ENCODE measurements at regions not wholly inside any gene's neighbourhood (a gene's known extent, or its start where the extent isn't known, plus 50 kb on each side); places are given as distances from the start of the nearest gene placed in this dataset.
"Not testable (repeated sequence)": the region's sequence is repeated elsewhere in the genome, so short reads cannot be mapped to it uniquely, and the experiment has no call there.

DNA sequence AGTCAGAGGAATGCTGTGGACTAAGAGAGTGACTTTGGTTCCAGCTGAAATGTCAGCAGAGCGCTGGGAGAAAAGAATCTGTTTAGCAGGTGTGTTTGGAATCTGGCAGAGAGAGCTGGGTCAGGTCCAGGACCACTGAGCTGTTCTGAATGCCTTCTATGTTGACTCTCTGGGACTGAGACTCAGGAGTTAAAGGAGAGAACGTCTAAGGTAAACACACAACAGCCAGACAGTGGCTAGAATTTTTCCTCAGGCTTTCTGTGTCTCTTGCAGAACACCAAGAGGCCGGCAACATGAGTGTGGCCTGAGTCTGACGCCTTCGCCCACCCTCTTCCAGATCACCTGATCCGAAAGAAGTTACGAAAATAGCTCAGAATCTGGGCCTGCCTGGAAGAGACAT is 107.2 kb upstream of the ZNF462 start:
- ATAC-seq (no peak), DNase-seq (ENCODE audit: low spot score) (no peak)
- H3K4me3 Mint-ChIP-seq, result no peak overlapping the region
- H3K4me1 Mint-ChIP-seq (ENCODE audit: low read depth in 2 of 2), result peaks cover 0 to 7% of the 10 kb centered on the region in 2 donors
- no peaks in the 10 kb centered on the region for H3K27me3 Mint-ChIP-seq
- H3K27ac Mint-ChIP-seq, result no peak overlapping the region
- peaks cover 4% of the 10 kb centered on the region for H3K9me3 Mint-ChIP-seq
- no peaks in the 10 kb centered on the region for H3K36me3 Mint-ChIP-seq

DNA sequence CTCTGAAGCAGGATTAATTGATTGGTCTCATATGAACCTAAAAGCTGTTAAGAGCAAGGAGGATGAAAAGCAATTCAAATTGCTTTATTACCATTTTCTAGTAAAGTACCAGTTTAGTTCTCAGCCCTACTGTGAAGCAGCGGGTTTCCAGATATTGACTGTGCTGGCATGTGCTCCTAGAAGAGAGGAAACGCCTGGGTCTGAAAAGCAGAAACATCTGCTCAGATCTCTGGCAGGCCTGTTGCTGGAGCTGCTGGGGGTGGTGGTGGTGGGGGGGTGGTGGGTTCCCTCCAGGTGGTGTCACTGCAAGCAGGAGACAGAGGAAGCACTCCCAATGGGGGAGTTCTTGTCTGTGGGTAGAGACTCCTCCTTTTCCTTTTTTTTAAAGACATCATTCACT is 105.5 kb upstream of the ZNF462 start:
- ATAC-seq (no peak), DNase-seq (ENCODE audit: low spot score) (no peak)
- H3K27ac Mint-ChIP-seq, result no peak overlapping the region
- H3K9me3 Mint-ChIP-seq, result peaks cover 4% of the 10 kb centered on the region
- peaks cover 0 to 7% of the 10 kb centered on the region in 2 donors for H3K4me1 Mint-ChIP-seq (ENCODE audit: low read depth in 2 of 2)
- H3K4me3 Mint-ChIP-seq, result no peak overlapping the region
- H3K36me3 Mint-ChIP-seq, result no peaks in the 10 kb centered on the region
- peaks cover 0 to 3% of the 10 kb centered on the region in 2 donors for H3K27me3 Mint-ChIP-seq

DNA sequence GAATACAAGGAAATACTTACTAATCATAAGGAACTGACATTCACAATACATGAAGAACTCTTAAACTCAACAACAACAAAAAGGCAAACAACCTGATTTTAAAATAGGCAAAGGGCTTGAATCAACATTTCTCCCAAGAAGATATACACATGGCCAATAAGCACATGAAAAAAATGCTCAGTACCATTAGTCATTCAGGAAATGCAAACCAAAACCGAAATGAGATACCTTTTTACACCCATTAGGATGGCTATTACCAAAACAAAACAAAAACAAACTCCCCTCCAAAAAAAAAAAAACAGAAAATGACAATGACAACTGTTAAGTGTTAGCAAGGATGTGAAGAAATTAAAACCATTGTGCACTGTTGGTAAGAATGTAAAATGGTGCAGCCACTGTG is 104.1 kb upstream of the ZNF462 start:
- no peaks in the 10 kb centered on the region for H3K4me1 Mint-ChIP-seq (ENCODE audit: low read depth in 2 of 2)

DNA sequence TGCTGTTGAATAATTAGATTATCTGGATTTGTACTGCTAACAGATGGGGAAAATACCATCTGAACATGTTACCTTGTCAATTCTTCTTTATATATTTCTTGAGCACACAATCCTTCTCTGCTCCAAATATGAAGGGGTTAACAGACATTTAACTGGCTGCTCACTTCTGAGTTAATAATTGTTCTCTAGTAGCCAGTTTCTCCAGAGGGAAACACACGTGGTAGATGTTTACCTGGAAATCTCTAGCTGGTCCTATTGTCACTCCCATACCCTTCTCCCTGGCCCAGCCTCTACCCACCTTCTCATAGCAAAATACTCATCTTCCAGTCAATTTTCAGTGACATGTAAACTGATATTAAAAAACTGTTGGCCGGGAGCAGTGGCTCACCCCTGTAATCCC is 101.5 kb upstream of the ZNF462 start:
- Mint-ChIP-seq H3K4me3 (no peak overlapping the region), H3K4me1 (ENCODE audit: low read depth in 2 of 2) (no peaks in the 10 kb centered on the region), H3K27ac (no peak overlapping the region), H3K9me3 (no peaks in the 10 kb centered on the region), H3K36me3 (no peaks in the 10 kb centered on the region), H3K27me3 (peaks cover 0 to 3% of the 10 kb centered on the region in 2 donors)
- ATAC-seq (no peak), DNase-seq (ENCODE audit: low spot score) (no peak)

More for the DNA sequence above, 104.1 kb upstream of the ZNF462 start:
- no peaks in the 10 kb centered on the region for H3K9me3 Mint-ChIP-seq
- peaks cover 0 to 3% of the 10 kb centered on the region in 2 donors for H3K27me3 Mint-ChIP-seq
- no peak overlapping the region for H3K27ac Mint-ChIP-seq
- no peak overlapping the region for H3K4me3 Mint-ChIP-seq
- no peak for DNase-seq (ENCODE audit: low spot score)
- ATAC-seq, result no peak
- H3K36me3 Mint-ChIP-seq, result no peaks in the 10 kb centered on the region

DNA sequence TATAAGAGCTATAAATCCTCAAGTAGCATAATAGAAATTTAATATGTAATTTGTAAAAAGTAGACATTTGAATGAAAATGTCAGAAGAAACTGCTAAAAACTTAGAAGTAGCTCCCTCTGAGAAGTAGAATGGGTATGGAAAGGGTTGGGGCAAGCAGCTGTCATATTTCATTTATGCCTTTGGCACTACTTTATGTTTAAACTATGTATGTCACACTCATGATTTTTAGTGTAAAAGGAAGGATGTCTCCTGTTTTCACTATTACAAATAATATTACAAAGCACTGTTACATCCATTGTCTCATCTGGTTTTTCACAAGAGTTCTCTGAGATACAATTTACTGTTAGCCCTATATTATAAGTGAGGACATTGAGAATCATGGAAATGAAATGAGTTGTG is 96.3 kb upstream of the ZNF462 start:
- Mint-ChIP-seq H3K4me1 (ENCODE audit: low read depth in 2 of 2) (no peaks in the 10 kb centered on the region), H3K27ac (no peak overlapping the region), H3K27me3 (peaks cover 0 to 1% of the 10 kb centered on the region in 2 donors), H3K4me3 (no peak overlapping the region), H3K9me3 (no peaks in the 10 kb centered on the region), H3K36me3 (no peaks in the 10 kb centered on the region)
- ATAC-seq (no peak), DNase-seq (ENCODE audit: low spot score) (no peak)

DNA sequence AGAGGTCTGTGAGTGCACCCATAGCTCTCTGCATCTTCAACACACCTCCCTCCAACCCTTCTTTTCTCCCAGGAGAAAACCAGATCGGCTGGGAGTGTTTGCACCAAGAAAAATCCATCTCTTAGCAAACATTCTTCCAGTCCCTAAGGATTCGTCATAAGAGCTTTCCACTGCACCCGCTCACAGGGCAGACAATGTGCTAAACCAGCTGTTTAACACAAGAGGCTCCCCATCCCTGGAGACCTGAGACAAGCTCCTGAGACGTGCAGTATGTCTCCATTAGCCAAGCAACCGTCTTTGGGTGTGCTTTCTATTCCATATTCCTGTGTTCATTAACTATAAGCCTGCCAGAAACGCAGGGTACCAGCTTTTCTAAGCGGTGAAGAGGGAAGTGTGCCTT is 93.6 kb upstream of the ZNF462 start:
- H3K9me3 Mint-ChIP-seq, result no peaks in the 10 kb centered on the region
- no peaks in the 10 kb centered on the region for H3K4me1 Mint-ChIP-seq (ENCODE audit: low read depth in 2 of 2)
- H3K27ac Mint-ChIP-seq, result no peak overlapping the region
- H3K27me3 Mint-ChIP-seq, result peaks cover 0 to under 1% of the 10 kb centered on the region in 2 donors
- ATAC-seq, result no peak
- H3K36me3 Mint-ChIP-seq, result no peaks in the 10 kb centered on the region
- H3K4me3 Mint-ChIP-seq, result no peak overlapping the region
- no peak for DNase-seq (ENCODE audit: low spot score)

DNA sequence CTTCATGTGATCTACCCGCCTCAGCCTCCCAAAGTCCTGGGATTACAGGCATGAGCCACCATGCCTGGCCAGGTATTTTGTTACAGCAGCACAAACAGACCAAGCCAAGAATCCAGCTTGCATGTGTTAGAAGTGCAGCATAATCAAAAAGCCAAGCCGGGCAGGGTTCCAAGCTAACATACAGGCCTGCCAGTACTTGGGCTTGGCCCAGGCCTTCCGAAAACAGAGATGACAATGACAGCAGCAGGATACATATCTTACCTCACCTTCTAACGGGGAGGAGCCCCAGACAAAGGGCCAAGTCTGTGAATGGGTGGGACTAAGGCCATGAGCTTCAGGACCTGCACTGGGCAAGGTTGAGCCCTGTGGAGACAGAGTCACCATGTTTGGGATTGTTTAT is 91.4 kb upstream of the ZNF462 start:
- no peaks in the 10 kb centered on the region for H3K9me3 Mint-ChIP-seq
- H3K4me3 Mint-ChIP-seq, result no peak overlapping the region
- H3K27me3 Mint-ChIP-seq, result peaks cover 0 to 3% of the 10 kb centered on the region in 2 donors
- H3K27ac Mint-ChIP-seq, result no peak overlapping the region
- no peak for DNase-seq (ENCODE audit: low spot score)
- ATAC-seq, result peak in 1 of 2 donors; percentile 29
- no peaks in the 10 kb centered on the region for H3K4me1 Mint-ChIP-seq (ENCODE audit: low read depth in 2 of 2)
- H3K36me3 Mint-ChIP-seq, result no peaks in the 10 kb centered on the region

DNA sequence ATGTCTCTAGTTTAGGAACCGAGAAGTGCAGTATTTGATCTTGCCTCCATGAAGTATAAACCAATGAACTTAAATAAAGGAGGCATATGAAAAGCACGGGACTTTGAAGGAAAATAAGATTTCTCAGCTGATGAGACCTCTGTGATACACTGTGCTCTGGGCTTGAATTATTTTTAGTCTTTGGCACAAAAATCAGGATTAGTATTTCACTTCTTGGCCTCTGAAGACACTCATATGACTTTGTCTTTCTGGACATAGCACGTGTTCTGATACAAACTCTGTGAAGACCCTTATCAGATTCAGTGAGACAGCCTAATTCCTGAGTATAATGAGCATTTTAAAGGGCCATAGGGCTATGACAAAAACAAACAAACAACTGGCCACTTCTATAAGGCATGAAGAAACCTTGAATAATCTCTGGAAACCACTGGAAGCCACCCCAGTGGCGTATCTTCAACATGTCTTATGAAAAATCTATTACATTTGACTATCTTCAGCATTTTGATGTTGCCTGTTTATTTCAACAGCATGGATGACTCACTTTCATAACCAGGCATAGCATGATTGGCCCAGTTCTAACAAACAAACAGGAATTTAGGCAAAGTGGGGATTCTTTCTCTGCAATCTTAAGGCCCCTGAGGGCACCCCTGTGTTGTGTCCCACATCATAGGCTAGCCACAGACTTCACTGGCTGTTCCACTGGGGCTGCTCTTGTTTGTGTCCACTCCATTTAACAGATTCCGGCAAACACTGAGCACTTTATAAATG is 90.3 kb upstream of the ZNF462 start:
- no peaks in the 10 kb centered on the region for H3K9me3 Mint-ChIP-seq
- no peak overlapping the region for H3K27ac Mint-ChIP-seq
- ATAC-seq (no peak), DNase-seq (ENCODE audit: low spot score) (no peak)
- H3K27me3 Mint-ChIP-seq, result peaks cover 0 to 3% of the 10 kb centered on the region in 2 donors
- H3K4me1 Mint-ChIP-seq (ENCODE audit: low read depth in 2 of 2), result no peaks in the 10 kb centered on the region
- H3K4me3 Mint-ChIP-seq, result no peak overlapping the region
- no peaks in the 10 kb centered on the region for H3K36me3 Mint-ChIP-seq

DNA sequence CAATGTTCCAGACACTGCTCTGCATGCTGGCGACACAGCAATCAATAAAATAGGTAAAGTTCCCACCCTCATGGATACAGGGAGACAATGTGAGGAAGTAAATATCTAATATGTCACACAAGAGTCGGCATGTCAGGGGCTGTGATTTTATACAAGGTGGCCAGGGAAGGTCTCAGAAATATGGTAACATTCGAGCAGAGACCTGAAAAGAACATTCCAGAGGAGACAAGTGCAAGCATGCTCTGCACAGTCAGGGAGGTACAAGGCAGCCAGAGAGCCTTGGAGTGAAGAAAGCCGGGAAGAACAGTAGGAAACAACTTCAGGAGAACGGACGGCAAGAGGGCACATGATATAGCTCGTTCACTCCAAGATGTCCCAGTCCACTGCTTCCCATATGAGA is 89.2 kb upstream of the ZNF462 start:
- ATAC-seq (no peak), DNase-seq (ENCODE audit: low spot score) (no peak)
- Mint-ChIP-seq H3K27ac (no peak overlapping the region), H3K4me1 (ENCODE audit: low read depth in 2 of 2) (no peaks in the 10 kb centered on the region), H3K9me3 (no peaks in the 10 kb centered on the region), H3K27me3 (peaks cover 0 to 3% of the 10 kb centered on the region in 2 donors), H3K36me3 (no peaks in the 10 kb centered on the region), H3K4me3 (no peak overlapping the region)

DNA sequence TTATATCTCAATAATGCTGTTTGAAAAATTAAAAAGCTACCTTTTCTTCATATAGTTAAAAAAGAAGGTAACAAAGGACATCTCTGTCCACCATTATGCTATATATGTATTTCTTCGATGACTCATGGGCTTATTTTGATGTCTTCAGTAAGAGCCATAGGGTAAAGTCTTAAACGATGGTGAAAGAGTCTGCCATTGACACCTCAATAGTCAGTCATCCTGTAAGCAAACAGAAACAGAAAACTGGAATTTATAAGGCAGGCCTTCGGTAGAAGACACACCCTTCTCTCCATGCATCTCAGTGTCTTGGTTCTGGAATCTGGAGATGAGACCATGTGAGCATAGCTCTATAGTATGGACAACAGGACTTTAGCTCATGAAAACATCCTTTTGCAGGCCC is 87.0 kb upstream of the ZNF462 start:
- Mint-ChIP-seq H3K27ac (no peak overlapping the region), H3K4me3 (no peak overlapping the region), H3K9me3 (no peaks in the 10 kb centered on the region), H3K4me1 (ENCODE audit: low read depth in 2 of 2) (no peaks in the 10 kb centered on the region), H3K27me3 (peaks cover 0 to 3% of the 10 kb centered on the region in 2 donors), H3K36me3 (no peaks in the 10 kb centered on the region)
- ATAC-seq, result no peak
- DNase-seq (ENCODE audit: low spot score), result no peak

DNA sequence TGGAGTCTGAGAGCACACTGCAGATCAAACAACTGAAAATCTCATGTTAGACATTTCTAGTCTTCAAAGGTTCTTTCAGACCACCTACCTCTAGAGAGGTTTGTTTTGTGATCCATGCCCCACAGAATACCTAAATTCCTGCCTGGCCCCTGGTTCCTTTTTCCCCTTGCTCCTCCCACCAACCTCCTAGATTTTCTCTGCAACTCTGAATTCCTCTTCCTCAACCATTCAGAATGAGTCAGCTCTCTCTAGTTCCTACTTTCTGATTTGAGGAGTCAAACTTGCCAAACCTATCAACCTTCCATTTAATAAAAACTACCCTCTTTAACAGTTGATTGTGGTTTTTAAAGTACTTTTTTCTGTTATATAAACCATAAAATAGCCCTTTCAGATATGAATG is 83.2 kb upstream of the ZNF462 start:
- no peaks in the 10 kb centered on the region for H3K9me3 Mint-ChIP-seq
- no peaks in the 10 kb centered on the region for H3K27me3 Mint-ChIP-seq
- no peaks in the 10 kb centered on the region for H3K4me1 Mint-ChIP-seq (ENCODE audit: low read depth in 2 of 2)
- no peak for DNase-seq (ENCODE audit: low spot score)
- H3K4me3 Mint-ChIP-seq, result no peak overlapping the region
- H3K36me3 Mint-ChIP-seq, result no peaks in the 10 kb centered on the region
- ATAC-seq, result no peak
- no peak overlapping the region for H3K27ac Mint-ChIP-seq

DNA sequence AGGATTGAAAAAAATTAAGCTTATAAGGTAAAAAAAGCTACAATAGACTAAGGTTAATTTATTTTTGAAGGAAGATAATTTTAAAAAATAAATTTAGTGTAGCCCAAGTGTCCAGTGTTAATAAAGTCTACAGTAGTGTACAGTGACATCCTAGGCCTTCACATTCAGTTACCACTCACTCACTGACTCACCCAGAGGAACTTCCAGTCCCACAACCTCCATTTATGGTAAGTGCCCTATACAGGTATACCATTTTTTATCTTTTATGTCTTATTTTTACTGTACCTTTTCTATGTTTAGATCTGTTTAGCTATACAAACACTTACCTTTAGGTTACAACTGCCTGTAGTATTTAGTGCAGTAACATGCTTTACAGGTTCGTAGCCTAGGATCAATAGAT is 79.8 kb upstream of the ZNF462 start:
- H3K27ac Mint-ChIP-seq, result no peak overlapping the region

DNA sequence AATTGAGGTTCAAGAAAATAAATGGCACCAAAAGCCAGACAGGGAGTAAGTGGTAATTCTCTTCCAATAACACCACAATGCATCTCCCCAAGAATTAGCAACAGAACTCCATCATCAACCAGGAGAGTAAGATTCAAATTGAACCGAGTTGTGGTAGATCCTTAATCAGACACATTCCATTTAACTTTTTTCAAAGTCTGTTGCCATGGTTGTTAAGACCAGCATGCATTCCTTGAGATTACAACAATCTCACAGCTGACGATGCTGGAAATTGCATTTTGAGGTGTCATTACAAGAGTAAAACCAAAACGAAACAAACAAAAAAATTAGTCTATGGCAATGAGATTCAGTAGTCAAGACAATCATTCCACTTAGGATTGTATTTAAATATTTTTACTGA is 78.9 kb upstream of the ZNF462 start:
- DNase-seq (ENCODE audit: low spot score) (no peak), ATAC-seq (no peak)
- H3K4me3 Mint-ChIP-seq, result no peak overlapping the region
- no peaks in the 10 kb centered on the region for H3K27me3 Mint-ChIP-seq
- H3K27ac Mint-ChIP-seq, result no peak overlapping the region
- H3K9me3 Mint-ChIP-seq, result no peaks in the 10 kb centered on the region
- no peaks in the 10 kb centered on the region for H3K4me1 Mint-ChIP-seq (ENCODE audit: low read depth in 2 of 2)
- H3K36me3 Mint-ChIP-seq, result no peaks in the 10 kb centered on the region

More for the DNA sequence above, 79.8 kb upstream of the ZNF462 start:
- H3K4me3 Mint-ChIP-seq, result no peak overlapping the region
- no peaks in the 10 kb centered on the region for H3K9me3 Mint-ChIP-seq
- DNase-seq (ENCODE audit: low spot score) (no peak), ATAC-seq (no peak)
- no peaks in the 10 kb centered on the region for H3K4me1 Mint-ChIP-seq (ENCODE audit: low read depth in 2 of 2)
- no peaks in the 10 kb centered on the region for H3K27me3 Mint-ChIP-seq
- H3K36me3 Mint-ChIP-seq, result no peaks in the 10 kb centered on the region

DNA sequence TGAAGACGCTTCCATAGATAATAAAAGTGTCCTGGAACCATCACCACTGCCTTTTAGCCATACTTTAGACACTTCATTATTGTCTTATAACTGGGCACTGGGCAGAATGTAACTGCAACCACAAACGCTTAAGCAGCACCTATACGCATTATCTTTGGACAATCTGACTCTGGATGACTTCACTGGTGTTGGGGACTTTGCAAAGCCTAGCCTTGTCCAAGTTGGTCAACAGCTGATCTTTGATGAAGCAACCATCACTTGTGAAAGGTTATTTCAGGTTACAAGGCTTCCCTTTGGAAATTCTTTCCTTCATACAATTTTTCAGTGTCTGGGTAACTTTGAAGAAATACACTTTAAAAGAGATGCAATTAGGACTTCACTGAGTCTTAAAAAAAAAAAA is 77.8 kb upstream of the ZNF462 start:
- DNase-seq (ENCODE audit: low spot score), result no peak
- peaks cover 0 to 3% of the 10 kb centered on the region in 2 donors for H3K27me3 Mint-ChIP-seq
- H3K4me1 Mint-ChIP-seq (ENCODE audit: low read depth in 2 of 2), result no peaks in the 10 kb centered on the region
- ATAC-seq, result no peak
- H3K4me3 Mint-ChIP-seq, result no peak overlapping the region
- H3K9me3 Mint-ChIP-seq, result peaks cover 3% of the 10 kb centered on the region
- H3K36me3 Mint-ChIP-seq, result no peaks in the 10 kb centered on the region
- H3K27ac Mint-ChIP-seq, result no peak overlapping the region

DNA sequence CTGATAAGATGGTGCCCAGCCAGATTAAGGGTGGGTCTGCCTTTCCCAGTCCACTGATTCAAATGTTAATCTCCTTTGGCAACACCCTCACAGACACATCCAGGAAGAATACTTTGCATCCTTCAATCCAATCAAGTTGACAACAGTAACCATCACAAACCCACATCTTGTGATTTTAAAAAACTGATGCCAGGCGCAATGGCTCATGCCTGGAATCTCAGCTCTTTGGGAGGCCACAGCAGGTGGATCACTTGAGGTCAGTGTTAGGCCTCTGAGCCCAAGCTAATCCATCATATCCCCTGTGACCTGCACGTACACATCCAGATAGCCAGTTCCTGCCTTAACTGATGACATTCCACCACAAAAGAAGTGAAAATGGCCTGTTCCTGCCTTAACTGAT is 74.9 kb upstream of the ZNF462 start:
- ATAC-seq; H3K9me3 Mint-ChIP-seq; DNase-seq (ENCODE audit: low spot score); H3K4me3 Mint-ChIP-seq; H3K27ac Mint-ChIP-seq; H3K4me1 Mint-ChIP-seq (ENCODE audit: low read depth in 2 of 2); H3K36me3 Mint-ChIP-seq; H3K27me3 Mint-ChIP-seq: not testable (repeated sequence)

Data from natural killer cell treated with Interleukin-12 subunit alpha and Interleukin-12 subunit beta and Interleukin-15 and Interleukin-18, amount 100 ng/mL, for 72 hours (primary cell).